Activated CD4-positive, alpha-beta T cell treated with anti-CD3 and anti-CD28 coated beads, Interleukin-2, amount 50 U/mL, for 16 hours (primary cell): ENCODE measurements at regions not wholly inside any gene's neighbourhood (a gene's known extent, or its start where the extent isn't known, plus 50 kb on each side); places are given as distances from the start of the nearest gene placed in this dataset.

ENCODE experiments used
- DNase-seq: peaks from one replicate; pipeline ENCODE4 v3.0.0-alpha.2; 2020

DNA sequence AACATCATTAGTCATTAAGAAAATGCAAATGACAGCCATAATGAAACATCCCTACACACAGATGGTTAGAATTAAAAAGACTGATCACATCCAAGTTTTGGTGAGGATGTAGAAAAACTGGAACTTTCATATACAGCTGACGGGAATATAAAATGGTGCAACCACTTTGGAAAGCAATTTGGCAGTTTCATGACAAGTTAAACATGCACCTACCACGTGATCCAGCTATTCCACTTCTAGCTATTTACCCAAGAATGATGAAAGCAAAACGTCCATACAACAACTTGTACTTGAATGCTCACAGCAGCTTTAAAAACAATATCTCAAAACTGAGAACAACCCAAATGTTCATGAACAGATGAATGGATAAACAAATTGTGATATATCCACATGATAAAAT lies 77.9 kb upstream of the AVPR1A start:
- no peak for DNase-seq

- no peak for DNase-seq
Observed at GRCh38 chr12:63226792-63227463, 75.9 kb upstream of the AVPR1A start.

DNA sequence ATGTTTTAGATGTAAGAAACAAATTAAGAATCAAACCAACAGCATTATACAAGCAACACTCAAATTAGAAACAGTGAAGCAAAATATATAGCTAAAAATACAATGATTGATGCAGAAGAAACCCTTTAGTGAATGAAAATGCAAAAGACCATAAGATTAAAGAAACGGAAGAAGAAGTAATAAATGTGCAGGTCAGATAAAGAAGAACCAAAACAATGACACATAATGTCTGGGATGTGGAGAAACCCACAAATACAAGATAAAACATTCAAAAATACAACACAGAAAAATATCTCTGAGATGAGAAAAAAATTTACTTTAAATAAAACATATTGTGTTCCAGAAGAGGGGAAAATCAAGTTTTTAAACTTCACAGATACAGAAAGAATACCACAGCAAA lies 73.4 kb upstream of the AVPR1A start:
- no peak for DNase-seq

GRCh38 chr12:63223128-63223527 lies 72.1 kb upstream of the AVPR1A start:
- no peak for DNase-seq

DNA sequence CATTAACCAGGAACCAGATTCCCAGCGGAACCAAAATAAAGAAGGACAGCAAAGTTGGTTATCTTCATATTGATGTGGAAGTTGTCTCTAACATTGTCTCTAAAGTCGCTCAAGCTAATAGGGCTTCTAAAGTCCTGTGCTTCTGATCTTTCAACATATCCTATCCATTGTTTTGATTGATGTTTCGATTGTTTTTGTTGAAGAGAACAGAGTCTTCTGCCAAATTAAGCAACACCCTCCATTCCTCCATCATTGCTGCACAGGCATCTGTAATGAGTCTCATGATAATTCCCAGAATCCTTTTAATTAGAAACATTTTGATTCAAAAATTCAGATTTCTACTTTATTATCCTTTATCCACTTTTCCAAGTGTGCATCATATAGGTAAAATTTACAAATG lies 71.6 kb upstream of the AVPR1A start:
- DNase-seq: no peak

DNA sequence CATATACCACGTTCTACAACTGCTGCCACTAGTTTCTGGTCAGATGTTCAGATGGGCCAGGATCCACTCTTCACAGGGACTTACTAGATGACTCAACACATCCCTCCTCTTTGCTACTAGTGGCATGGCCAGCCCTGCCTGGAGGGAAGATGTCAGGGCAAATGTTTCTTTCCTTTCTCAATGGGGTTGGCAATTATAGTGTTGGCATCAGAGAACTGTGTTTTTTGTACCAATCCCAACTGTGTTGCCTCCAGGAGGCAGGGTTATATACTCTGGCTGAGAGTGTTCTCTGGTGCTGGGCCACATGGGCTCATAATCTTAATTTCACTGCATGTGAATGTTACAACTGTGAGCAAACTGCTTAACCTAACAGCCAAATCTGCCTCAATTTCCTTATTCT lies 69.9 kb upstream of the AVPR1A start:
- DNase-seq: no peak

GRCh38 chr12:63212316-63212715 lies 61.3 kb upstream of the AVPR1A start:
- DNase-seq: no peak

GRCh38 chr12:63208956-63209355 lies 58.0 kb upstream of the AVPR1A start:
- DNase-seq: no peak

- DNase-seq: no peak
Observed at GRCh38 chr12:63206909-63207308, 55.9 kb upstream of the AVPR1A start.

- no peak for DNase-seq
Observed at GRCh38 chr12:63206494-63206893, 55.5 kb upstream of the AVPR1A start.
